ENCODE measurements at regions not wholly inside any gene's neighbourhood (a gene's known extent, or its start where the extent isn't known, plus 50 kb on each side); places are given as distances from the start of the nearest gene placed in this dataset.

- TF ChIP-seq EZH2 (IDR thresholded peaks at IDR 0.05; ENCODE audit: borderline replicate concordance) (no peak), CTCF (IDR thresholded peaks at IDR 0.05; ENCODE audit: poor library complexity) (no peak)
Observed at GRCh38 chr9:81424431-81424830, 264.9 kb downstream of the TLE1 start.

All from hepatocyte (in vitro differentiated cells).